A673 (cell line): ENCODE measurements at regions not wholly inside any gene's neighbourhood (a gene's known extent, or its start where the extent isn't known, plus 50 kb on each side); places are given as distances from the start of the nearest gene placed in this dataset.

Source experiments
- BruUV-seq: library from RNA; stranded (reverse); fragments of 400-500 nt; replicated peaks from 2 replicates; lab custom pipeline; 2021; lab: Mats Ljungman, UMichigan
- CTCF ChIA-PET: fragments of 300-600 bp; sonication (Branson Sonifier 250); formaldehyde crosslinking; loops from one replicate; lab custom pipeline; 2022; ENCODE audit warnings: antibody characterized with exemption; lab: Charles Lee
- POLR2A ChIA-PET: fragments of 300-600 bp; sonication (Branson Sonifier 250); formaldehyde crosslinking; loops from one replicate; lab custom pipeline; 2022; ENCODE audit warnings: antibody characterized with exemption; ENCODE audit not compliant: low non-redundant PET; lab: Charles Lee
- DNase-seq: peaks from one replicate; pipeline ENCODE4 v3.0.0-alpha.2; 2015; ENCODE audit warnings: low spot score
- H3K27ac ChIP-seq: fragments of 200-600 bp; sonication (generic); 2 replicates; pipeline ENCODE4 v1.5.1; 2016; ENCODE audit warnings: mixed run types, low read depth, mild to moderate bottlenecking, mixed read lengths, antibody characterized with exemption, low read length; ENCODE audit not compliant: poor library complexity, severe bottlenecking
- H3K27me3 ChIP-seq: fragments of 200-600 bp; sonication (generic); replicated peaks from 2 replicates; pipeline ENCODE4 v1.6.1; 2017; ENCODE audit warnings: mixed run types, low read depth, mild to moderate bottlenecking, mixed read lengths, antibody characterized with exemption, low read length; ENCODE audit not compliant: insufficient read depth, poor library complexity
- H3K36me3 ChIP-seq: fragments of 200-600 bp; sonication (generic); 2 replicates; pipeline ENCODE4 v1.6.1; 2016; ENCODE audit warnings: mixed run types, mild to moderate bottlenecking, mixed read lengths, antibody characterized with exemption, low read length; ENCODE audit not compliant: insufficient read depth, poor library complexity, severe bottlenecking
- H3K4me1 ChIP-seq: fragments of 200-600 bp; sonication (generic); 2 replicates; pipeline ENCODE4 v1.6.1; 2017; ENCODE audit warnings: mixed run types, mild to moderate bottlenecking, mixed read lengths, antibody characterized with exemption, low read length; ENCODE audit not compliant: insufficient read depth, poor library complexity, severe bottlenecking
- H3K4me3 ChIP-seq: fragments of 200-600 bp; sonication (generic); 2 replicates; pipeline ENCODE4 v1.5.1; 2016; ENCODE audit warnings: low read depth, mixed run types, mild to moderate bottlenecking, mixed read lengths, low read length; ENCODE audit not compliant: poor library complexity, severe bottlenecking
- H3K9me3 ChIP-seq: fragments of 200-600 bp; sonication (generic); 2 replicates; pipeline ENCODE4 v1.6.1; 2016; ENCODE audit warnings: mixed run types, low read depth, mild to moderate bottlenecking, mixed read lengths, antibody characterized with exemption, low read length; ENCODE audit not compliant: poor library complexity, severe bottlenecking
- EZH2 ChIP-seq: fragments of 200-600 bp; sonication (generic); IDR thresholded peaks from 2 replicates; pipeline ENCODE4 v1.6.1; 2017; ENCODE audit warnings: borderline replicate concordance, low read depth, mild to moderate bottlenecking, mixed read lengths, antibody characterized with exemption, low read length; ENCODE audit not compliant: poor library complexity, severe bottlenecking
- intact Hi-C: fragments of 100-400 bp; cut with micrococcal nuclease; formaldehyde crosslinking; loops from one replicate; pipeline ENCODE4 v1.10.0; 2022; ENCODE audit not compliant: unreplicated experiment
- TF ChIP-seq, protein P1 (sequence below): fragments of 300-800, 200-600 bp; sonication (generic); conservative IDR thresholded peaks from 2 replicates; pipeline ENCODE4 v1.5.1; 2017; ENCODE audit warnings: low read depth, mild to moderate bottlenecking, antibody characterized with exemption, low read length, moderate library complexity, mixed read lengths

DNA sequence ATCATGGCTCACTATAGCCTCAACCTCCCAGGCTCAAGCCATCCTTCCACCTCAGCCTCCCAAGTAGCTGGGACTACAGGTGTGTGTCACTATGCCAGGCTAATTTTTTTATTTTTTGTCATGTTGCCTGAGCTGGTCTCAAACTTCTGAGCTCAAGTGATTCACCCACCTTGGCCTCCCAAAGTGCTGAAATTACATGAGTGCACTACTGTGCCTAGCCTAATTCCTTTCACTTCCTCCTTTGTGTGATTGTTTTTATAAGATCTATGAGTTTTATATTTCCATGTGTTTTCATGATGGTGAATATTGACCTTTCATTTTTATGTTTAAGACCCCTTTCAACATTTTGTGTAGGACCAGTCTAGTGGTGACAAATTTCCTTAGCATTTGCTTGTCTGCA, 55.2 kb upstream of the IL12B start:
- H3K4me1 ChIP-seq = no peaks in the 10 kb centered on the region
- ChIA-PET CTCF (no interaction called here), POLR2A (no interaction called here)
- DNase-seq = no peak
- peaks cover 6% of the 10 kb centered on the region for H3K27me3 ChIP-seq
- TF ChIP-seq, protein P1, sequence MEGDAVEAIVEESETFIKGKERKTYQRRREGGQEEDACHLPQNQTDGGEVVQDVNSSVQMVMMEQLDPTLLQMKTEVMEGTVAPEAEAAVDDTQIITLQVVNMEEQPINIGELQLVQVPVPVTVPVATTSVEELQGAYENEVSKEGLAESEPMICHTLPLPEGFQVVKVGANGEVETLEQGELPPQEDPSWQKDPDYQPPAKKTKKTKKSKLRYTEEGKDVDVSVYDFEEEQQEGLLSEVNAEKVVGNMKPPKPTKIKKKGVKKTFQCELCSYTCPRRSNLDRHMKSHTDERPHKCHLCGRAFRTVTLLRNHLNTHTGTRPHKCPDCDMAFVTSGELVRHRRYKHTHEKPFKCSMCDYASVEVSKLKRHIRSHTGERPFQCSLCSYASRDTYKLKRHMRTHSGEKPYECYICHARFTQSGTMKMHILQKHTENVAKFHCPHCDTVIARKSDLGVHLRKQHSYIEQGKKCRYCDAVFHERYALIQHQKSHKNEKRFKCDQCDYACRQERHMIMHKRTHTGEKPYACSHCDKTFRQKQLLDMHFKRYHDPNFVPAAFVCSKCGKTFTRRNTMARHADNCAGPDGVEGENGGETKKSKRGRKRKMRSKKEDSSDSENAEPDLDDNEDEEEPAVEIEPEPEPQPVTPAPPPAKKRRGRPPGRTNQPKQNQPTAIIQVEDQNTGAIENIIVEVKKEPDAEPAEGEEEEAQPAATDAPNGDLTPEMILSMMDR = no peak
- no peak for TF ChIP-seq EZH2
- intact Hi-C loops = no loop called here
- H3K4me3 ChIP-seq = no peak overlapping the region
- H3K9me3 ChIP-seq = no peaks in the 10 kb centered on the region
- H3K36me3 ChIP-seq = no peaks in the 10 kb centered on the region
- no TSS peak for BruUV-seq
- no peak overlapping the region for H3K27ac ChIP-seq

DNA sequence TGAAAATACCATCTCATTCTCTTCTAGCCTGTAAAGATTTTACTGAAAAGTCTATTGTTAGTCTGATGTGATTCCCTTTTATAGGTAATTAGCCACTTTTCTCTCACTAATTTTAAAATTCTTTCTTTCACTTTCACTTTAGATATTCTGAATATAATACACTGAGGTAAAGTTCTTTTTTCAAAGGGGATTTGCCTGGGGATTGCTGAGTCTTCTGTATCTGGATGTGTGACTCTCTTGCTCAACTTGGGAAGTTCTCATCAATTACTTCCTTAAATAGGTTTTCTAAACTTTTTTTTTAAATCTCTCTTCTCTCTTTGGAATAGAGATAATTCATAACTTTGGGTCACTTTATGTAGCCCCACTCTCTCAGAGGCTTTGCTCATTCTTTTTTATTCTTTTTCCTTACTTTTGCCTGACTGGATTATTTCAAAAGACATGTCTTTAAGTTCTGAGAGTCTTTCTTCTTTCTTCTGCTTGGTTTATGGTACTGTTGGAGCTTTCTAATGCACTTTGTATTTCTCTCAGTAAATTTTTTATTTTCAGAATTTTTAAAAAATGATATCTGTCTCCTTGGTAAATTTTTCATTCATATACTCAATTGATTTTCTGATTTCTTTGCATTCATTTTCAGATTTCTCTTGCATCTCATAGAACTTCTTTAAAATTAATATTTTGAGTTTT, 55.9 kb upstream of the IL12B start:
- no peaks in the 10 kb centered on the region for H3K9me3 ChIP-seq
- no peak overlapping the region for H3K27ac ChIP-seq
- peaks cover 5% of the 10 kb centered on the region for H3K27me3 ChIP-seq
- no peaks in the 10 kb centered on the region for H3K4me1 ChIP-seq
- no peak for DNase-seq
- intact Hi-C loops = no loop called here
- CTCF ChIA-PET = no interaction called here
- no peak for TF ChIP-seq EZH2
- TF ChIP-seq, protein P1 = no peak
- POLR2A ChIA-PET = no interaction called here
- H3K4me3 ChIP-seq = no peak overlapping the region
- H3K36me3 ChIP-seq = no peaks in the 10 kb centered on the region
- no TSS peak for BruUV-seq

DNA sequence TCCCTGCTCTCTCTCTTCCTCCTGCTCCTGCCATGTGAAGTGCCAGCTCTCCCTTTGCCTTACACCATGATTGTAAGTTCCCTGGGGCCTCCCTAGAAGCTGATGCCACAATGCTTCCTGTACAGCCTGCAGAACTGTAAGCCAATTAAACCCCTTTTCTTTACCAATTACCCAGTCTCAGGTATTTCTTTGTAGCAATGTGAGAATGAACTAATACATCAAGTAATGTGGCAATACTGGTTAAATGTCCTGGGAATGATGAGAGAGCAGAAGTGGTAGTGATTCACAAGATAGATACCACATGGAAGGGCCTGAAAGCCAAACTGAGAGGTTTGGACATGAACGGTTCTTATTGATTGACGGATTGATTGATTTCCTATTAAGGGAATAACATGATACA, 62.6 kb upstream of the IL12B start:
- no peak for DNase-seq
- Histone ChIP-seq H3K4me1 (no peaks in the 10 kb centered on the region), H3K27me3 (no peaks in the 10 kb centered on the region), H3K9me3 (no peaks in the 10 kb centered on the region), H3K4me3 (no peak overlapping the region), H3K27ac (no peak overlapping the region), H3K36me3 (no peaks in the 10 kb centered on the region)
- BruUV-seq = no TSS peak
- TF ChIP-seq, protein P1 = no peak
- no peak for TF ChIP-seq EZH2
- intact Hi-C loops = no loop called here
- ChIA-PET CTCF (no interaction called here), POLR2A (no interaction called here)
